ENCODE measurements at regions not wholly inside any gene's neighbourhood (a gene's known extent, or its start where the extent isn't known, plus 50 kb on each side); places are given as distances from the start of the nearest gene placed in this dataset.

DNA sequence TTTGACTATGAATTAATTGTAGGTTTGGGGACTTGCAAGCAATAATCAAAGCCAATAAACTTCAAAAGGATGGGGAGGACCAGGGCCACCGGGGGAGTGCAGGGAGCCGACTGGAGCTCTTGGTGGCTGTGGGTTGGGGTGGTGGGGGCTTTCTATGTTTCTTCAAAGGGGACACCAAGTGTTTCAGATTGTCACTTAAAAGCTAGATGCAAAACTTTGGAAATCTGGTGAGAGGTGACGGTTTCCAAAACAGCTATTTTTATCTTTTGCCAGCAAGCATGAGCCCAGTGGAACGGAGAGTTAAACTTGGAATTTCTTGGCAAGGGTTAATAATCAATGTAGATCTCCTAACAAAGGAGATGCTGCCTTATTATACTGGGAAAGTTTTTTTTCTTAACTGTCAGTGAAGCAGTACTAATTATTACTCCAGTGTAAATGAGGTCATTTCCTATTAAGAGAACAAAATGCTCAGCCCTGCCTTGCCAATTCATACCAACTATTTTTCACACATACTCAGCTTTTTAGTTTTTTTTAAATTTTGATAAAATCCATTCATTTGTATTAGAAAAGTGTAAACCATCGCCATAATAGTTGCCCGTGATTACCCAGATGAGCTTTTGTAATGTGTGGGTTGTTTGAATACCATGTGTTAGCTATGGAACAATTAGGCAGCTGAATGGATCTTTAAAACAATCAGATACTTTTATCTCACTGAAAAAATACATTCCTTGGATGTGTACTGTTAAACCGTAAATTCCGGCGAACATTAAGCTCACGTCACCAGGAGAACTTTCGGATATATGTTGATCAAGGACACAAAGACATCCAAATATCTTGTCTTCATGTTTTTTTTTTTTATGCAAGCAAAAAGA, 95.9 kb upstream of the ZNF536 start:
- H3K4me1 ChIP-seq, result no peaks in the 10 kb centered on the region
- no peaks in the 10 kb centered on the region for H3K36me3 ChIP-seq
- intact Hi-C loops (cut with micrococcal nuclease), result no loop called here
- peaks cover 19% of the 10 kb centered on the region for H3K9me3 ChIP-seq (replicated peaks)
- no peak overlapping the region for H3K4me3 ChIP-seq
- H3K27ac ChIP-seq (replicated peaks), result no peak overlapping the region
- H3K27me3 ChIP-seq (ENCODE audit: low read depth), result peaks cover 51% of the 10 kb centered on the region
- TF ChIP-seq, protein P1, sequence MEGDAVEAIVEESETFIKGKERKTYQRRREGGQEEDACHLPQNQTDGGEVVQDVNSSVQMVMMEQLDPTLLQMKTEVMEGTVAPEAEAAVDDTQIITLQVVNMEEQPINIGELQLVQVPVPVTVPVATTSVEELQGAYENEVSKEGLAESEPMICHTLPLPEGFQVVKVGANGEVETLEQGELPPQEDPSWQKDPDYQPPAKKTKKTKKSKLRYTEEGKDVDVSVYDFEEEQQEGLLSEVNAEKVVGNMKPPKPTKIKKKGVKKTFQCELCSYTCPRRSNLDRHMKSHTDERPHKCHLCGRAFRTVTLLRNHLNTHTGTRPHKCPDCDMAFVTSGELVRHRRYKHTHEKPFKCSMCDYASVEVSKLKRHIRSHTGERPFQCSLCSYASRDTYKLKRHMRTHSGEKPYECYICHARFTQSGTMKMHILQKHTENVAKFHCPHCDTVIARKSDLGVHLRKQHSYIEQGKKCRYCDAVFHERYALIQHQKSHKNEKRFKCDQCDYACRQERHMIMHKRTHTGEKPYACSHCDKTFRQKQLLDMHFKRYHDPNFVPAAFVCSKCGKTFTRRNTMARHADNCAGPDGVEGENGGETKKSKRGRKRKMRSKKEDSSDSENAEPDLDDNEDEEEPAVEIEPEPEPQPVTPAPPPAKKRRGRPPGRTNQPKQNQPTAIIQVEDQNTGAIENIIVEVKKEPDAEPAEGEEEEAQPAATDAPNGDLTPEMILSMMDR (IDR thresholded peaks at IDR 0.05; ENCODE audit: borderline replicate concordance), result no peak
- no peak for DNase-seq

DNA sequence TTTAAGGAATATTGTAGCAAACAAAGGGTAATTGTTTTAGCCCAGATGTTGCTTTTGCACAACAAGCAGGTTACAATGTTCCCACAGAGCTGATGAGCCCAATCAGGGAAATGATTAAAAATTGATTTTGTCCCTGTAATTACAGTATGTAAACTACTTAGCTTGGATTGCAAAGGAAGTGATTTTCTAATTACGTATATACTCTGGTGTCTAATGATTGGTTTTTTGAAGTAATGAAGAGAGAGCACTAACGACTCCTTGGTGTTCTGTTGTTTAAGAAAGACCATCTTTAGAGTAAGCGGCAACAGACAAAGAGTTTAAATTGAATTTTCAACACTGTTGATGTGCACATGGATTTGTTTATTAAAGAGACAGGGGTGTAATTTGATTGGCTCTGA, 95.3 kb upstream of the ZNF536 start:
- peaks cover 18% of the 10 kb centered on the region for H3K9me3 ChIP-seq (replicated peaks)
- peaks cover 51% of the 10 kb centered on the region for H3K27me3 ChIP-seq (ENCODE audit: low read depth)
- H3K36me3 ChIP-seq, result no peaks in the 10 kb centered on the region
- no peak for DNase-seq
- H3K4me3 ChIP-seq, result no peak overlapping the region
- no peak overlapping the region for H3K27ac ChIP-seq (replicated peaks)
- intact Hi-C loops (cut with micrococcal nuclease), result no loop called here
- H3K4me1 ChIP-seq, result no peaks in the 10 kb centered on the region
- TF ChIP-seq, protein P1 (IDR thresholded peaks at IDR 0.05; ENCODE audit: borderline replicate concordance), result no peak

DNA sequence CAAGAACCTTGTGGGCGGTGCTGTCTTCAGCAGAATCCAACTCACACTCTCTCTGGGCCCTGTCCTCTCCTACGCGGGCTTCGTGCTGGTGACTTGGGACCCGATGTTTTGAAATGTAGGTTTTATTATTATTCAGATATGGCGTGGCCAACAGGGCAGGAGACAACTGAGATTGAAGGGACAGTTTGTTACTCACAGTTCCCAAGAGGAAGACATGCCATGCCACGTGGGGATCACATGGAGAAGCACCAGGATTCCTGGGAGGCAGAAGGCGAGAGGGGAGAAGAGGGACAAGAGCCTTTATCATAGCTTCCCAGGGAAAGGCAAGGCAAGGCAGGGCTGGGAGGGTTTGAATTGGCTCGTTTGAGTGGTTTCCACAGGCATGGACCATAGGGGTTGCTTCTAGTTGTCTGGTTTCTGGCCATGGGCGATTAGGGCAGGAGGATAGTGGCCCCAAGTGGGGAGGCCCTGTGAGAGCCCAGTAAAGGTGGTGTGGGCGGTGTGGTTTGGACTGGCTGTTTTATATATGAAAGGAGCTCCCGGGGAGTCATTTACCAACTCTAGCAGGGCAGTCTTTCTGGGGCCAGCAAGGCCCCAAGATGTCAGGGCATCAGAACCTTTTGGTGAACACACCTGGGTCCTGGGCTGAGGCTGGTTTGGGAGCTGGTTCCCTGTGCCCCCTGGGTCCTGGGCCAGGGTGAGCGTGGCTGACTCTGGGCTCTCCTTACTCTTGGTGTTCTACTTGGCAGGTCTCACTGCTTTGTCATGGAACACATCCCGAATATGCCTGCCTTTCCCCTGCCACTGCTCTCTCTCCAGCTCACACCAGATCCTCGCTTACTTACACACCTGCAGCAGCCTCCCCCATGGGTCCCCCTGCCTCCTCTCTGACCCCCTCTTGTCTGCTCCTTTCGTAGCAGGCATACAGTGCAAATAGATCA, 94.0 kb upstream of the ZNF536 start:
- peaks cover 5% of the 10 kb centered on the region for H3K9me3 ChIP-seq (replicated peaks)
- DNase-seq, result no peak
- H3K36me3 ChIP-seq, result no peaks in the 10 kb centered on the region
- H3K4me3 ChIP-seq, result no peak overlapping the region
- H3K27ac ChIP-seq (replicated peaks), result no peak overlapping the region
- intact Hi-C loops (cut with micrococcal nuclease), result no loop called here
- peaks cover 58% of the 10 kb centered on the region for H3K27me3 ChIP-seq (ENCODE audit: low read depth)
- no peaks in the 10 kb centered on the region for H3K4me1 ChIP-seq
- TF ChIP-seq, protein P1 (IDR thresholded peaks at IDR 0.05; ENCODE audit: borderline replicate concordance), result no peak

DNA sequence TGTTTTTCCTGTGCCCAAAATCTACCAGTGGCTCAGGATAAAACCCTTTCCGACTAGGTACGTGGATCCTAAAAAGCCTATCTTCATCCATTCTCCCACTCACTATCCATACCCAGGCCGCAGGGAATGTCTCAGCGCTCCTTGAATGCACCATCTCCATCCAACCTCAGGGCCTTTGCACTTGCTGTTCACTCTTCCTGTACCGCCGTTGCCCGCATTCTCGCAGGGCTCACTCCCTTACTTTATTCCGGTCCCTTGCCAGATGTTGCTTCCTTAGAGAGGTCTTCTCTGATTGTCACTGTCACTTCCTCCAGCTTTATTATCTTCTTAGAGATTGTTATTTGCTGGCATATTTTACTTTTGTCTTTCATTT, 93.3 kb upstream of the ZNF536 start:
- H3K27ac ChIP-seq (replicated peaks), result no peak overlapping the region
- no peak for DNase-seq
- TF ChIP-seq, protein P1 (IDR thresholded peaks at IDR 0.05; ENCODE audit: borderline replicate concordance), result no peak
- H3K4me3 ChIP-seq, result no peak overlapping the region
- no peaks in the 10 kb centered on the region for H3K36me3 ChIP-seq
- no peaks in the 10 kb centered on the region for H3K4me1 ChIP-seq
- H3K27me3 ChIP-seq (ENCODE audit: low read depth), result peaks cover 58% of the 10 kb centered on the region
- intact Hi-C loops (cut with micrococcal nuclease), result no loop called here
- H3K9me3 ChIP-seq (replicated peaks), result no peaks in the 10 kb centered on the region

DNA sequence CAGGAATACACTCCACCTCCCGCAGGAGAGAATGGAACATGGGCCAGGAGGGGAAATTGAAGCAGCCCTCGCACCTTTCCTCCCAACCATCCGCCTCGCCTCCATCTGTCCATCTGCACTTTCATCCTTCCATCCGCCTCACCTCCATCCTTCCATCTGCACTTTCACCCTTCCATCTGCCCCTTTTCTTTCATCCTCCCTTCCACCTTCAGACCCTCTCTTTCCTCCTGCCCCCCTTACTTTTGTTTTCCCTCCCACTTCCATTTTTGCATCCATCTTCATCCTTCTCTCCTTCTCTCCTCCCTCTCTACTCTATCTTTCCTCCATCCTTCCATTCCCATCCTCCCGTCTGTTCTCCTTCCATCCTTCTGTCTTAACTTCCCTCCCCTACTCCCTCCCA, 92.2 kb upstream of the ZNF536 start:
- intact Hi-C loops (cut with micrococcal nuclease), result no loop called here
- Histone ChIP-seq H3K27ac (replicated peaks) (no peak overlapping the region), H3K27me3 (ENCODE audit: low read depth) (peaks cover 58% of the 10 kb centered on the region), H3K36me3 (no peaks in the 10 kb centered on the region), H3K4me3 (no peak overlapping the region), H3K9me3 (replicated peaks) (no peaks in the 10 kb centered on the region), H3K4me1 (no peaks in the 10 kb centered on the region)
- TF ChIP-seq, protein P1 (IDR thresholded peaks at IDR 0.05; ENCODE audit: borderline replicate concordance), result no peak
- DNase-seq, result no peak

Data from left ventricle myocardium inferior (tissue), 1 donor.